SK-N-SH (cell line): ENCODE measurements at regions not wholly inside any gene's neighbourhood (a gene's known extent, or its start where the extent isn't known, plus 50 kb on each side); places are given as distances from the start of the nearest gene placed in this dataset.

Experiments
- CTCF ChIA-PET: fragments of 300-600, 350-600 bp; formaldehyde crosslinking; extraction: SDS; loops from one replicate; lab custom pipeline; 2021; lab: Yijun Ruan, JAX
- POLR2A ChIA-PET: fragments of 350-600 bp; sonication (Branson Sonifier 250); formaldehyde crosslinking; extraction: SDS; loops from one replicate; lab custom pipeline; 2020; ENCODE audit warnings: antibody characterized with exemption, inconsistent platforms; lab: Yijun Ruan, JAX
- DNase-seq: peaks from one replicate; pipeline ENCODE4 v3.0.0; 2012
- H2AFZ ChIP-seq: fragments of 200-600 bp; sonication (generic); 2 replicates; pipeline ENCODE4 v1.8.1; 2016; ENCODE audit warnings: antibody characterized with exemption, mild to moderate bottlenecking, low read depth
- H3F3A ChIP-seq: fragments of 200-600 bp; sonication (generic); replicated peaks from 2 replicates; pipeline ENCODE3; 2016; ENCODE audit warnings: antibody characterized with exemption, mild to moderate bottlenecking; ENCODE audit not compliant: insufficient read depth
- H3K27ac ChIP-seq, 2 experiments: fragments of 200-500 bp in 1 of 2; fragments of 200-600 bp in 1 of 2; sonication (Bioruptor generic) in 1 of 2; sonication (generic), shearing (Covaris generic) in 1 of 2; 2 replicates each; pipeline versions ENCODE4 v1.5.1 to v1.6.1; 2014 to 2016; ENCODE audit warnings: low read depth in 2 of 2, inconsistent platforms in 1 of 2, low read length in 1 of 2, mild to moderate bottlenecking in 1 of 2, mixed read lengths in 1 of 2
- H3K27me3 ChIP-seq: fragments of 200-600 bp; sonication (generic), shearing (Covaris generic); 2 replicates; pipeline ENCODE4 v1.6.1; 2016; ENCODE audit warnings: mixed run types; ENCODE audit not compliant: insufficient read depth
- H3K36me3 ChIP-seq, 2 experiments: fragments of 200-500 bp in 1 of 2; fragments of 200-600 bp in 1 of 2; sonication (Bioruptor generic) in 1 of 2; sonication (generic) in 1 of 2; replicated peaks in 1 of 2; 2 replicates each; pipeline versions ENCODE3 to v1.5.1; 2014 to 2016; ENCODE audit warnings: low read length in 1 of 2, mild to moderate bottlenecking in 1 of 2; ENCODE audit not compliant: insufficient read depth in 2 of 2, control insufficient read depth in 1 of 2
- H3K4me1 ChIP-seq, 2 experiments: fragments of 200-500 bp in 1 of 2; fragments of 200-600 bp in 1 of 2; sonication (Bioruptor generic) in 1 of 2; sonication (generic), shearing (Covaris generic) in 1 of 2; 2 replicates each; pipeline versions ENCODE4 v1.5.1 to v1.6.1; 2014 to 2016; ENCODE audit warnings: low read depth in 1 of 2, low read length in 1 of 2, mixed run types in 1 of 2; ENCODE audit not compliant: insufficient read depth in 2 of 2, control insufficient read depth in 1 of 2
- H3K4me2 ChIP-seq: fragments of 200-600 bp; sonication (generic), shearing (Covaris generic); 2 replicates; pipeline ENCODE4 v1.6.1; 2017; ENCODE audit warnings: mixed run types
- H3K4me3 ChIP-seq, 2 experiments: fragments of 200-500 bp in 1 of 2; fragments of 200-600 bp in 1 of 2; sonication (Bioruptor generic) in 1 of 2; sonication (generic), shearing (Covaris generic) in 1 of 2; 2 replicates each; pipeline versions ENCODE4 v1.5.1 to v1.8.1; 2014 to 2016; ENCODE audit warnings: low read depth in 2 of 2, inconsistent platforms in 1 of 2, low read length in 1 of 2, mild to moderate bottlenecking in 1 of 2, mixed read lengths in 1 of 2, moderate library complexity in 1 of 2
- H3K79me2 ChIP-seq: fragments of 200-600 bp; sonication (generic); 2 replicates; pipeline ENCODE4 v1.8.1; 2017; ENCODE audit warnings: mild to moderate bottlenecking; ENCODE audit not compliant: insufficient read depth
- H3K9ac ChIP-seq: fragments of 200-600 bp; sonication (generic); 2 replicates; pipeline ENCODE4 v1.6.1; 2017; ENCODE audit warnings: mixed run types
- H3K9me2 ChIP-seq: fragments of 200-600 bp; sonication (generic); 2 replicates; pipeline ENCODE4 v1.6.1; 2017; ENCODE audit warnings: mixed run types
- H3K9me3 ChIP-seq: fragments of 200-600 bp; sonication (generic); 2 replicates; pipeline ENCODE4 v1.6.1; 2017; ENCODE audit warnings: mixed run types, mild to moderate bottlenecking, moderate library complexity
- H4K20me1 ChIP-seq: fragments of 200-600 bp; sonication (generic); 2 replicates; pipeline ENCODE4 v1.6.1; 2017; ENCODE audit warnings: mild to moderate bottlenecking, mixed run types; ENCODE audit not compliant: insufficient read depth
- CHD2 ChIP-seq: fragments of 150-350 bp; IDR thresholded peaks from 2 replicates; pipeline ENCODE4 v1.6.1; 2018; ENCODE audit warnings: low read length; ENCODE audit not compliant: partially characterized antibody
- EZH2phosphoT487 ChIP-seq: fragments of 200-600 bp; sonication (generic); IDR thresholded peaks from 2 replicates; pipeline ENCODE4 v1.6.1; 2017; ENCODE audit warnings: low read depth, mixed run types, mild to moderate bottlenecking, antibody characterized with exemption, moderate library complexity, borderline replicate concordance
- FOSL2 ChIP-seq: IDR thresholded peaks from 2 replicates; pipeline ENCODE4 v1.4.0; 2012; ENCODE audit warnings: low read depth, mild to moderate bottlenecking, moderate library complexity, borderline replicate concordance
- FOXM1 ChIP-seq: IDR thresholded peaks from 2 replicates; pipeline ENCODE4 v1.4.0; 2012; ENCODE audit warnings: low read depth, mild to moderate bottlenecking
- GABPA ChIP-seq: IDR thresholded peaks from 2 replicates; pipeline ENCODE4 v1.4.0; 2012; ENCODE audit warnings: low read depth, mild to moderate bottlenecking
- GATA2 ChIP-seq: sonication (generic); formaldehyde crosslinking; IDR thresholded peaks from 2 replicates; pipeline ENCODE4 v1.5.0; 2020; ENCODE audit warnings: mild to moderate bottlenecking, missing genetic modification reagents
- IRF3 ChIP-seq: fragments of 150-350 bp; IDR thresholded peaks from 2 replicates; pipeline ENCODE4 v1.6.1; 2016; ENCODE audit warnings: mild to moderate bottlenecking, low read depth, low read length
- MAX ChIP-seq: IDR thresholded peaks from 2 replicates; pipeline ENCODE4 v1.4.0; 2012; ENCODE audit warnings: low read depth
- MXI1 ChIP-seq: IDR thresholded peaks from 2 replicates; pipeline ENCODE4 v1.6.1; 2012; ENCODE audit warnings: mild to moderate bottlenecking, low read depth, low read length, improper control_type of control experiment
- NFIC ChIP-seq: IDR thresholded peaks from 2 replicates; pipeline ENCODE4 v1.4.0; 2012; ENCODE audit warnings: borderline replicate concordance
- POLR2AphosphoS5 ChIP-seq: IDR thresholded peaks from 2 replicates; pipeline ENCODE4 v1.6.1; 2012; ENCODE audit warnings: low read depth, low read length
- RAD21 ChIP-seq: IDR thresholded peaks from 2 replicates; pipeline ENCODE4 v1.6.1; 2012; ENCODE audit warnings: mild to moderate bottlenecking, low read length
- RCOR1 ChIP-seq: fragments of 150-350 bp; IDR thresholded peaks from 2 replicates; pipeline ENCODE4 v1.6.1; 2017; ENCODE audit warnings: antibody characterized with exemption, low read length
- RXRA ChIP-seq: IDR thresholded peaks from 2 replicates; pipeline ENCODE4 v1.4.0; 2012; ENCODE audit warnings: low read depth, mild to moderate bottlenecking, borderline replicate concordance
- TAF1 ChIP-seq: IDR thresholded peaks from 2 replicates; pipeline ENCODE4 v1.6.1; 2012; ENCODE audit warnings: low read depth, mild to moderate bottlenecking, low read length, moderate library complexity, borderline replicate concordance
- USF1 ChIP-seq: IDR thresholded peaks from 2 replicates; pipeline ENCODE4 v1.4.0; 2012; ENCODE audit warnings: low read depth, borderline replicate concordance
- YY1 ChIP-seq: IDR thresholded peaks from 2 replicates; pipeline ENCODE4 v1.4.0; 2012; ENCODE audit warnings: low read depth, mild to moderate bottlenecking
- WGBS: methylation state at CpG from one replicate; pipeline ENCODE4 v1.1.6; 2017; ENCODE audit warnings: low lambda C conversion rate; 5-methylcytosine and 5-hydroxymethylcytosine counted together
- TF ChIP-seq, protein P1 (sequence below): fragments of 200-600 bp; sonication (generic); IDR thresholded peaks from 2 replicates; pipeline ENCODE4 v1.6.1; 2017; ENCODE audit warnings: antibody characterized with exemption, mild to moderate bottlenecking, moderate library complexity
- TF ChIP-seq, protein P2 (sequence below): fragments of 150-350 bp; IDR thresholded peaks from 2 replicates; pipeline ENCODE4 v1.6.1; 2017; ENCODE audit warnings: antibody characterized with exemption, low read length, low read depth, borderline replicate concordance

GRCh38 chr7:136193940-136194339, 216.8 kb upstream of the MTPN start (continued):
- no peak for TF ChIP-seq GATA2
- no peak for TF ChIP-seq EZH2phosphoT487
- TF ChIP-seq, all 33 proteins: peak for 0

DNA sequence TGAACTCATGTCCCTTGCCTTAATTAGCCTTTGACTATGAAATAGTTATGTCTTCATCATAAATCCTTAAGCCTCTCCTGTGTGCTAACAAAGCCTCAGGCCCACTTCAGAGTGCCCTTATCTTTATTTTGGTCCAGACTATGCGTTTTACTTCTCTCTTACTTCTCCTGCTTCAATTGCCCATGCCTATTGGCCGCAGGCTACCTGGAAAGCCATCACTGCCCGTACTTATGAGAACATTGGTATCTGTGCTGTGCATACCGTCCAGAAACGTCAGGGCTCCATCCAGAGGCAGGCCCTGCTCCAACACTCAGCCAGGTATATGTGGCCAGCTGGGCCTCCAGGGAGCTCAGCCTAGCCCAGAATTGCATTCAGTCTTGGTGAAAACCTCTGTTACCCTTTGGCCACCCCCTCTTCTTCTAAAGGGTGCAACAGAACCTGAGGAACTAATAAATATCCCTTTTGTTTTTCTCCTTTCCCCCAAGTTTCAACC, 212.4 kb upstream of the MTPN start:
- no peaks in the 10 kb centered on the region for H3F3A ChIP-seq
- no peak overlapping the region for H3K27ac ChIP-seq
- H4K20me1 ChIP-seq, result no peaks in the 10 kb centered on the region
- POLR2A ChIA-PET, result no interaction called here
- H3K27me3 ChIP-seq, result no peaks in the 10 kb centered on the region
- no peak overlapping the region for H3K4me2 ChIP-seq
- no peak for DNase-seq
- no peaks in the 10 kb centered on the region for H3K79me2 ChIP-seq
- H2AFZ ChIP-seq, result no peak overlapping the region
- 0 out of 2 replicates have a peak, but pooled peaks cover 3% of the 10 kb centered on the region for H3K9me3 ChIP-seq
- H3K36me3 ChIP-seq, result no peaks in the 10 kb centered on the region
- no peaks in the 10 kb centered on the region for H3K4me1 ChIP-seq
- no peaks in the 10 kb centered on the region for H3K9me2 ChIP-seq
- no peak overlapping the region for H3K4me3 ChIP-seq
- CTCF ChIA-PET, result no interaction called here
- TF ChIP-seq YY1, result no peak
- TF ChIP-seq RAD21, result no peak
- no peak for TF ChIP-seq IRF3
- no peak for TF ChIP-seq FOXM1
- TF ChIP-seq FOSL2, result no peak
- TF ChIP-seq GATA2, result no peak
- TF ChIP-seq, protein P1, sequence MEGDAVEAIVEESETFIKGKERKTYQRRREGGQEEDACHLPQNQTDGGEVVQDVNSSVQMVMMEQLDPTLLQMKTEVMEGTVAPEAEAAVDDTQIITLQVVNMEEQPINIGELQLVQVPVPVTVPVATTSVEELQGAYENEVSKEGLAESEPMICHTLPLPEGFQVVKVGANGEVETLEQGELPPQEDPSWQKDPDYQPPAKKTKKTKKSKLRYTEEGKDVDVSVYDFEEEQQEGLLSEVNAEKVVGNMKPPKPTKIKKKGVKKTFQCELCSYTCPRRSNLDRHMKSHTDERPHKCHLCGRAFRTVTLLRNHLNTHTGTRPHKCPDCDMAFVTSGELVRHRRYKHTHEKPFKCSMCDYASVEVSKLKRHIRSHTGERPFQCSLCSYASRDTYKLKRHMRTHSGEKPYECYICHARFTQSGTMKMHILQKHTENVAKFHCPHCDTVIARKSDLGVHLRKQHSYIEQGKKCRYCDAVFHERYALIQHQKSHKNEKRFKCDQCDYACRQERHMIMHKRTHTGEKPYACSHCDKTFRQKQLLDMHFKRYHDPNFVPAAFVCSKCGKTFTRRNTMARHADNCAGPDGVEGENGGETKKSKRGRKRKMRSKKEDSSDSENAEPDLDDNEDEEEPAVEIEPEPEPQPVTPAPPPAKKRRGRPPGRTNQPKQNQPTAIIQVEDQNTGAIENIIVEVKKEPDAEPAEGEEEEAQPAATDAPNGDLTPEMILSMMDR, result no peak
- TF ChIP-seq NFIC, result no peak
- no peak for TF ChIP-seq GABPA
- no peak for TF ChIP-seq RXRA
- no peak for TF ChIP-seq POLR2AphosphoS5
- no peak for TF ChIP-seq MXI1
- no peak for TF ChIP-seq TAF1
- TF ChIP-seq USF1, result no peak
- TF ChIP-seq CHD2, result no peak
- TF ChIP-seq, protein P2, sequence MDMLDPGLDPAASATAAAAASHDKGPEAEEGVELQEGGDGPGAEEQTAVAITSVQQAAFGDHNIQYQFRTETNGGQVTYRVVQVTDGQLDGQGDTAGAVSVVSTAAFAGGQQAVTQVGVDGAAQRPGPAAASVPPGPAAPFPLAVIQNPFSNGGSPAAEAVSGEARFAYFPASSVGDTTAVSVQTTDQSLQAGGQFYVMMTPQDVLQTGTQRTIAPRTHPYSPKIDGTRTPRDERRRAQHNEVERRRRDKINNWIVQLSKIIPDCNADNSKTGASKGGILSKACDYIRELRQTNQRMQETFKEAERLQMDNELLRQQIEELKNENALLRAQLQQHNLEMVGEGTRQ, result no peak
- TF ChIP-seq RCOR1, result no peak
- no peak for TF ChIP-seq MAX
- 27% methylated on average over 5 of the region's 5 CpGs for WGBS
- no peak overlapping the region for H3K9ac ChIP-seq
